H9 (cell line): ENCODE measurements at regions not wholly inside any gene's neighbourhood (a gene's known extent, or its start where the extent isn't known, plus 50 kb on each side); places are given as distances from the start of the nearest gene placed in this dataset.

ENCODE experiments used
- DNase-seq: peaks from one replicate; pipeline ENCODE4 v3.0.0-alpha.2; 2017
- H2AFZ ChIP-seq: one replicate; pipeline ENCODE4 v1.6.1; 2013; ENCODE audit warnings: mild to moderate bottlenecking, low read length, control low read depth, moderate library complexity
- H2AK5ac ChIP-seq: 2 replicates; pipeline ENCODE4 v1.6.1; 2013; ENCODE audit warnings: low read length, control low read depth, mixed read lengths; ENCODE audit not compliant: insufficient read length
- H2BK120ac ChIP-seq: one replicate; pipeline ENCODE4 v1.6.1; 2013; ENCODE audit warnings: low read depth, mild to moderate bottlenecking, low read length, control low read depth, inconsistent platforms; ENCODE audit not compliant: poor library complexity, severe bottlenecking
- H2BK12ac ChIP-seq: 2 replicates; pipeline ENCODE4 v1.6.1; 2013; ENCODE audit warnings: low read length, control low read depth, mixed read lengths, low read depth; ENCODE audit not compliant: insufficient read length
- H2BK15ac ChIP-seq: 2 replicates; pipeline ENCODE4 v1.6.1; 2013; ENCODE audit warnings: low read depth, low read length, control low read depth
- H2BK20ac ChIP-seq: one replicate; pipeline ENCODE4 v1.6.1; 2013; ENCODE audit warnings: low read depth, mild to moderate bottlenecking, low read length, control low read depth, inconsistent platforms; ENCODE audit not compliant: poor library complexity, severe bottlenecking
- H2BK5ac ChIP-seq: 2 replicates; pipeline ENCODE4 v1.6.1; 2013; ENCODE audit warnings: low read length, control low read depth, mixed read lengths; ENCODE audit not compliant: insufficient read length
- H3K14ac ChIP-seq: 2 replicates; pipeline ENCODE4 v1.6.1; 2013; ENCODE audit warnings: low read length, control low read depth; ENCODE audit not compliant: insufficient read depth
- H3K18ac ChIP-seq: 2 replicates; pipeline ENCODE4 v1.6.1; 2013; ENCODE audit warnings: low read depth, mild to moderate bottlenecking, mixed read lengths, low read length, control low read depth; ENCODE audit not compliant: insufficient read length
- H3K23ac ChIP-seq: 2 replicates; pipeline ENCODE4 v1.6.1; 2013; ENCODE audit warnings: low read length, control low read depth, mixed read lengths, low read depth; ENCODE audit not compliant: insufficient read length
- H3K23me2 ChIP-seq: 2 replicates; pipeline ENCODE4 v1.6.1; 2013; ENCODE audit warnings: low read depth, mild to moderate bottlenecking, mixed read lengths, low read length, control low read depth; ENCODE audit not compliant: insufficient read length, poor library complexity, severe bottlenecking
- H3K27ac ChIP-seq: 2 replicates; pipeline ENCODE4 v1.5.1; 2013; ENCODE audit warnings: low read length, control low read depth, mixed read lengths, low read depth; ENCODE audit not compliant: insufficient read length
- H3K27me3 ChIP-seq: 2 replicates; pipeline ENCODE4 v1.6.1; 2013; ENCODE audit warnings: low read length, control low read depth, inconsistent platforms; ENCODE audit not compliant: insufficient read depth
- H3K4ac ChIP-seq: 2 replicates; pipeline ENCODE4 v1.6.1; 2013; ENCODE audit warnings: low read depth, mild to moderate bottlenecking, control low read depth, inconsistent platforms, low read length, moderate library complexity
- H3K4me1 ChIP-seq: 2 replicates; pipeline ENCODE4 v1.6.1; 2013; ENCODE audit warnings: low read length, control low read depth, inconsistent platforms; ENCODE audit not compliant: insufficient read depth
- H3K4me2 ChIP-seq: 2 replicates; pipeline ENCODE4 v1.6.1; 2013; ENCODE audit warnings: low read length, control low read depth, mixed read lengths; ENCODE audit not compliant: insufficient read length, insufficient read depth
- H3K56ac ChIP-seq: 2 replicates; pipeline ENCODE4 v1.6.1; 2013; ENCODE audit warnings: low read depth, mild to moderate bottlenecking, mixed read lengths, low read length, control low read depth; ENCODE audit not compliant: insufficient read length
- H3K79me1 ChIP-seq: 2 replicates; pipeline ENCODE4 v1.6.1; 2013; ENCODE audit warnings: low read depth, mild to moderate bottlenecking, moderate library complexity, low read length, control low read depth, inconsistent platforms; ENCODE audit not compliant: insufficient read depth, poor library complexity, severe bottlenecking
- H3K79me2 ChIP-seq: 2 replicates; pipeline ENCODE4 v1.6.1; 2013; ENCODE audit warnings: low read length, control low read depth, inconsistent platforms; ENCODE audit not compliant: insufficient read depth
- H3K9ac ChIP-seq: 2 replicates; pipeline ENCODE4 v1.6.1; 2013; ENCODE audit warnings: low read length, control low read depth, mixed read lengths; ENCODE audit not compliant: insufficient read length; ENCODE audit errors: extremely low read depth
- H3K9me3 ChIP-seq: one replicate; pipeline ENCODE4 v1.6.1; 2013; ENCODE audit warnings: low read depth, low read length, inconsistent platforms; ENCODE audit not compliant: control insufficient read depth
- H3T11ph ChIP-seq: one replicate; pipeline ENCODE4 v1.6.1; 2013; ENCODE audit warnings: mild to moderate bottlenecking, low read length, control low read depth, inconsistent platforms
- H4K20me1 ChIP-seq: one replicate; pipeline ENCODE4 v1.6.1; 2013; ENCODE audit not compliant: control insufficient read depth, insufficient read length, insufficient read depth
- H4K5ac ChIP-seq: 2 replicates; pipeline ENCODE4 v1.6.1; 2013; ENCODE audit warnings: low read depth, mild to moderate bottlenecking, mixed read lengths, low read length, control low read depth; ENCODE audit not compliant: insufficient read length
- H4K8ac ChIP-seq: replicated peaks from 2 replicates; pipeline ENCODE4 v1.6.1; 2013; ENCODE audit warnings: low read length, control low read depth, mixed read lengths, low read depth; ENCODE audit not compliant: insufficient read length
- H4K91ac ChIP-seq: 2 replicates; pipeline ENCODE4 v1.6.1; 2013; ENCODE audit warnings: low read depth, mild to moderate bottlenecking, moderate library complexity, mixed read lengths, low read length, control low read depth; ENCODE audit not compliant: insufficient read length
- H3K27ac Mint-ChIP-seq, 3 experiments: 2 replicates in 2 of 3; 3 replicates in 1 of 3; pipeline ENCODE4 v1.8.0; 2020 to 2021; ENCODE audit warnings: mixed read lengths in 3 of 3, mild to moderate bottlenecking in 1 of 3, moderate library complexity in 1 of 3
- H3K27me3 Mint-ChIP-seq: 2 replicates; pipeline ENCODE4 v1.8.0; 2021; ENCODE audit warnings: low read depth, mild to moderate bottlenecking, moderate library complexity, mixed read lengths
- H3K36me3 Mint-ChIP-seq, 3 experiments: 2 replicates in 2 of 3; 3 replicates in 1 of 3; pipeline ENCODE4 v1.8.0; 2020 to 2021; ENCODE audit warnings: low read depth in 3 of 3, mixed read lengths in 3 of 3; ENCODE audit not compliant: insufficient read depth in 1 of 3
- H3K4me1 Mint-ChIP-seq, 2 experiments: 2 replicates each; pipeline ENCODE4 v1.8.0; 2020; ENCODE audit warnings: mixed read lengths in 2 of 2
- H3K4me3 Mint-ChIP-seq, 2 experiments: 2 replicates in 1 of 2; 3 replicates in 1 of 2; pipeline ENCODE4 v1.8.0; 2020 to 2021; ENCODE audit warnings: mild to moderate bottlenecking in 2 of 2, mixed read lengths in 2 of 2, moderate library complexity in 1 of 2
- H3K9me3 Mint-ChIP-seq, 2 experiments: 2 replicates in 1 of 2; 3 replicates in 1 of 2; pipeline ENCODE4 v1.8.0; 2020; ENCODE audit warnings: mild to moderate bottlenecking in 2 of 2, mixed read lengths in 2 of 2, moderate library complexity in 1 of 2
- WGBS: extraction: QIAGEN DNeasy Blood & Tissue Kit; methylation state at CpG from one replicate; pipeline ENCODE4 v1.1.7; 2013; ENCODE audit warnings: missing lambda C conversion rate, low lambda C conversion rate, mixed read lengths; ENCODE audit not compliant: insufficient read length; ENCODE audit errors: extremely low coverage; 5-methylcytosine and 5-hydroxymethylcytosine counted together
- TF ChIP-seq, protein P1 (sequence below): fragments of 200-600 bp; sonication (generic); conservative IDR thresholded peaks from 3 replicates; pipeline ENCODE4 v1.8.0; 2021; ENCODE audit warnings: antibody characterized with exemption, mild to moderate bottlenecking

DNA sequence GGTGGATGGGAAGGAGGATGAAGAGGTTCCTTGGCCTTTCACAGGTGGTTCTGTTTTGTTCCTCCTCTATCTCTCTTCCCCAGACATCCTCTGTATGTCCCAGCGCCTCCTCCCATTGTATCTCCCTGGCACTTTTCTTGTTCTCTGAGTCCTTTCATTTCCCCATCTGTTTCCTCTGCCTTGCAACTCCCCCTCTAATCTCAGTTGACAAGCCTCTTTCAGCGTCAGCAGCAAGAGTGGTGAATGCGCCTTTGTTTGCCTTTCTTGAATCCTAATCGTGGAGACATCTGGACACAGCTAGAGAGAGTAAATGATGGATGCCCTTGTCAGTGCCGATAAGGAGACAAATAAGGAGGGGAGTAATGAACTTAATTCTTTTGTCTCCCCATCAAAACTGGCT, 167.0 kb downstream of the NDUFA10 start:
- DNase-seq: no peak

More for the DNA sequence above, 167.0 kb downstream of the NDUFA10 start:
- Histone ChIP-seq H3K56ac (no peak overlapping the region), H4K20me1 (no peaks in the 10 kb centered on the region), H4K5ac (no peak overlapping the region), H3K23me2 (no peaks in the 10 kb centered on the region), H3K4me2 (no peak overlapping the region), H2BK120ac (no peak overlapping the region), H3K4me1 (no peaks in the 10 kb centered on the region), H3K27me3 (no peaks in the 10 kb centered on the region), H2BK5ac (no peak overlapping the region), H3K9ac (no peak overlapping the region), H4K91ac (no peak overlapping the region), H3K79me1 (no peaks in the 10 kb centered on the region), H3K9me3 (peaks cover 5% of the 10 kb centered on the region), H3K27ac (no peak overlapping the region), H3K23ac (no peak overlapping the region), H2BK20ac (no peak overlapping the region), H3K14ac (no peak overlapping the region), H3K79me2 (no peaks in the 10 kb centered on the region), H4K8ac (no peak overlapping the region), H3T11ph (no peak overlapping the region), H2BK15ac (no peak overlapping the region), H2AK5ac (no peak overlapping the region), H3K18ac (no peak overlapping the region), H3K4ac (no peak overlapping the region), H2AFZ (no peak overlapping the region), H2BK12ac (no peak overlapping the region)
- no CpG with 5 or more reads among the region's 5 CpGs for WGBS
- TF ChIP-seq, protein P1, sequence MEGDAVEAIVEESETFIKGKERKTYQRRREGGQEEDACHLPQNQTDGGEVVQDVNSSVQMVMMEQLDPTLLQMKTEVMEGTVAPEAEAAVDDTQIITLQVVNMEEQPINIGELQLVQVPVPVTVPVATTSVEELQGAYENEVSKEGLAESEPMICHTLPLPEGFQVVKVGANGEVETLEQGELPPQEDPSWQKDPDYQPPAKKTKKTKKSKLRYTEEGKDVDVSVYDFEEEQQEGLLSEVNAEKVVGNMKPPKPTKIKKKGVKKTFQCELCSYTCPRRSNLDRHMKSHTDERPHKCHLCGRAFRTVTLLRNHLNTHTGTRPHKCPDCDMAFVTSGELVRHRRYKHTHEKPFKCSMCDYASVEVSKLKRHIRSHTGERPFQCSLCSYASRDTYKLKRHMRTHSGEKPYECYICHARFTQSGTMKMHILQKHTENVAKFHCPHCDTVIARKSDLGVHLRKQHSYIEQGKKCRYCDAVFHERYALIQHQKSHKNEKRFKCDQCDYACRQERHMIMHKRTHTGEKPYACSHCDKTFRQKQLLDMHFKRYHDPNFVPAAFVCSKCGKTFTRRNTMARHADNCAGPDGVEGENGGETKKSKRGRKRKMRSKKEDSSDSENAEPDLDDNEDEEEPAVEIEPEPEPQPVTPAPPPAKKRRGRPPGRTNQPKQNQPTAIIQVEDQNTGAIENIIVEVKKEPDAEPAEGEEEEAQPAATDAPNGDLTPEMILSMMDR: no peak
- Mint-ChIP-seq H3K9me3 (peaks cover 9 to 17% of the 10 kb centered on the region in 2 experiments; a peak in 4 of 5 replicates), H3K36me3 (peaks cover 0 to 3% (median 3%) of the 10 kb centered on the region in 3 experiments; a peak in 3 of 7 replicates), H3K4me3 (no peak overlapping the region), H3K4me1 (peaks cover 3 to 6% of the 10 kb centered on the region in 2 experiments), H3K27me3 (peaks cover 13% of the 10 kb centered on the region), H3K27ac (no peak overlapping the region)
